NOMO-1 treated with DMSO at 0.1 percent for 48 hours (cell line): ENCODE measurements at regions not wholly inside any gene's neighbourhood (a gene's known extent, or its start where the extent isn't known, plus 50 kb on each side); places are given as distances from the start of the nearest gene placed in this dataset.

ENCODE experiments used
- DNase-seq: peaks from one replicate; lab custom pipeline; 2025; ENCODE audit not compliant: unreplicated experiment; lab: John Stamatoyannopoulos, UW

DNA sequence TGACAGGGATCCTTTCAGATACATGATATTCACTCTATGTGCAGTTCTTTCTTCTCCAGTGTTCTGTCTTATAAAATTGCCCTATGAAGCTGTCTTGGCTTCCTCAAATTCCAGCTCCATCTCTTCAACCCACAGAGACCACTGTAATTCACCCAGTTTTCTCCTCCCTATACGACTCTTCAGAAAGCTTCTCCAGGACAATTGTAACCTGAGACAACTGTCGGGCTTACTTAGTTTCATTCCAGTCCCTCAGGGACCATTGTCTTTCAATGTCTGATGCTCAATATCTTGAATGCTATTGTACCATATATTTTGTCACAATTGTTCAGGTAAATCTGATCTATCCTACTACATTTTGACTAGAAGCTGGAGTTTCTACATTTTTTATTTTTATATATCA lies 345.3 kb downstream of the RPL10L start:
- no peak for DNase-seq

DNA sequence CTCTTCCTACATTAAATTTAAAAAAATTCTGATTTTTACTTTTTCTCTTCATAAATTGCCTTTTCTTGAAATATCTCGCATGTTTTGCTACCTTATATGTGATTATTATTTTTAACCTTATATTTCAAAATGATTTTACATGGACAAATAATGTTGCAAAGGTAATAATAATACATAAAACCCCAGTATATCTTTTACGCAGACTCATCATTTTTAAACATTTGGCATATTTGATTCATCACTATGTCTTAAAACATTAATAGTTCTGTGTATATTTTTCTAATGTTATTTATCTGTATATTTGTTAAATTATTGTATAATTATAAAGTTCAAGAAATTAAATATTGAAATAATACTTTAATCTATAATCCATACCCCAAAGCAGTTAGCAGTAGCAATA lies 350.8 kb downstream of the RPL10L start:
- DNase-seq = no peak

DNA sequence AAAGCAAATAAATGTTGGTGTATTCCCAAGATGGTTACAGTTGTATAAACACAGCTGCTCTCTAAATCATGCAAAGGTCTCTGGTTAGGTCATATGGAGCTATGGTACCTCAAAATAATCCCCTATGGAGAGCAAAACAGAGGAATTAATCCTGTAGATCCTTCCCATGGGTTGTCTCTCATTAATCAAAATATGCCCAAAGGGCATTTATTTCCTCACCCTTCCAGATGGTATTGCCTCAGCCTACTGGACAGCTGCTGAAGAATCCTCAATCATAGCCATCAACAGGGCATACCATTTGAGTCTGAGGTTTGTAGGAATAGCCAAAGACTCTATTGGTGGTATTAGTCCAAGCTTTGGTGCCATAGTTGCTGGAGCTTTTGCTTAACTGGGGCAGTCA lies 360.9 kb downstream of the RPL10L start:
- no peak for DNase-seq

DNA sequence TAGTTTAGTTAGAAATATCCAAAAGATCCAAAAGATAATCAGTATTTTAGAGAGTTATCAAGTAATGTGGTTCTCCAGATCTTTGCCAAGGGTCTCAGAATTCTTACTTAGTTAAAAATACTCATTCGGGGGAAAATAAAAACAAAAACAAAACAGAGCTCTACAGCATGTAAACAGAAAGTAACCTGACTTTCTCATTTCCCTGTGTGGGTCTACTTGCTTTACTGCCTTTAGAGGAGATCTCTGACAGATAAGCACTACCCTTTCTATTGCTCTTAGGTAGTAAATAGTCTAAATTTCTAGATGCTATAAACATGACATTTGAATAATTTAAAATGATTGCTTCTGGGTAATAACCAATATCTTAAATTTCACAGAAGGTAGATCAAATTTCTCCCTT lies 371.8 kb downstream of the RPL10L start:
- DNase-seq = no peak

DNA sequence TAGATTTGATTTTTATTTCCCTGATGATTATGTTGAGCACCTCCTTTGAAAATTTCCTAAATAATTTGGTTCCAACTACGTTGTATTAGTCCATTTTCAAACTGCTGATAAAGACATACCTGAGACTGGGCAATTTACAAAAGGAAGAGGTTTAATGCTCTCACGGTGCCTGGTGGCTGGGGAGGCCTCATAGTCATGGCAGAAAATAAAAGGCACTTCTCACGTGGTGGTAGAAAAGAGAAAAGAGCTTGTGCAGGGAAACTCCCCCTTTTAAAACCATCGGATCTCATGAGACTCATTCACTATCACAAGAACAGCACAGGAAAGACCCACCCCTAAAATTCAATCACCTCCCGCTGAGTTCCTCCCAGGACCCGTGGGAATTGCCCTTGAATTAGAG lies 372.3 kb downstream of the RPL10L start:
- DNase-seq = no peak

DNA sequence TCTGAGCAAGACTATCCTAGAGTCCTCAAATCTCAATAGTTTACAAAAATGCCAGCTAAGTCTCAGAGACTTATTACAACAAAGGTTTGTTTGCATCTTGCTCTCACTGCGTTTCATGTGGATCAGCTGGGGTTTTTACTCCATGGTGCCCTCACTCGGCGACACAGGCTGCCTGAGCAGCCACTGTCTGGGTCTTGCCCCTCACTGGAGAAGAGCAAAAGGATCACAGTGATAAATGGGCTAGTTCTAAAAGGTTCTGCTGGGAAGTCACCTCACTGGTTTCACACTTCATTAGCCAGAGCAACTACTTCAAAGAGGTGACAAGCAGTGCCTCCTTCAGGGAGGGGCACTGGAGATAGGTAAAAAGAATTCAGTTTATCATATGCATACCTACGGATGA lies 392.0 kb downstream of the RPL10L start:
- no peak for DNase-seq

DNA sequence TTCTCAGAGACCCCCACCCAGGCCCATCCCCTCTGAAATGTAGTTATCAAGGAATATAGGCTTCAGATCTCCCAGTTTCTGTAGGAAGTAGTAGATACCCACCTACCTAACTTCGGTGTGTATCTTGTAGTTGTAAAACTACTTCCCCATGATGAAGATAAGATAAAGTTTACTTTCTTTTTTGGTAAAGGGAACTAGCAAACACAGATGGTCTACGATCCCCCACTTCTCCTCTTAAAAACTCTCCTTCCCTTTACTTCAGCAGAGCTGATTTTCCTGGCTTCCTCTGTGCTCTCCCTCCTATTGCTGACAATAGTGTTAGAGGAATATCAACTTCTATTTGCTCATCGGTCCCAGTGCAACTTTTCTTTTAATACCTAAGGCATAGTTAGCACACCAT lies 395.2 kb downstream of the RPL10L start:
- DNase-seq = no peak

DNA sequence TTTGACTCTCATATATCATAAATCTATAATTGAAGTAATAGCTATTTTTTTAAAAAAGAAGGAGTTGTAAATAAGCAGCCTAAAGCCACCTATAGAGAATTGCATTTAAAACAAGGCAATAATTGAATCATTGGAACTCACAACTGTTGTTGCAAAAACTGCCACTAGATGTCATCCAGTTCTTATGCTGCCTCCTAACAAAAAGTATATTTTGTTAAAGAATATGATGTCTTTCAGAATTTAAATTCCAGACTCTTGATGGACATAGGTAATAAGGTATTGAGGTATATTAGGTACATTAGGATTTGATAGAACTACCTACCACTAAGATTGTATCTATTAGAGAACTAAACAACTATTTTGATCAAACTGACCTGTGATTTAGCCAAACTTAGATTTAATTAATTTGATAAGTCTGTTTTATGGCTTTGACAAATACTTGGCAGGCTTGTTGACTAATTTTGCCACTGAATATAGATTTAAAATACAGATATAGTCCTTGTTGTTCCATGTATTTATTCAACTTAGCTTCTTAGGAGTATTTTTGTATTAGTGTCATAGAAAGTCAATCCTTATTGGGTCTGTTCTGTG lies 401.4 kb downstream of the RPL10L start:
- no peak for DNase-seq

DNA sequence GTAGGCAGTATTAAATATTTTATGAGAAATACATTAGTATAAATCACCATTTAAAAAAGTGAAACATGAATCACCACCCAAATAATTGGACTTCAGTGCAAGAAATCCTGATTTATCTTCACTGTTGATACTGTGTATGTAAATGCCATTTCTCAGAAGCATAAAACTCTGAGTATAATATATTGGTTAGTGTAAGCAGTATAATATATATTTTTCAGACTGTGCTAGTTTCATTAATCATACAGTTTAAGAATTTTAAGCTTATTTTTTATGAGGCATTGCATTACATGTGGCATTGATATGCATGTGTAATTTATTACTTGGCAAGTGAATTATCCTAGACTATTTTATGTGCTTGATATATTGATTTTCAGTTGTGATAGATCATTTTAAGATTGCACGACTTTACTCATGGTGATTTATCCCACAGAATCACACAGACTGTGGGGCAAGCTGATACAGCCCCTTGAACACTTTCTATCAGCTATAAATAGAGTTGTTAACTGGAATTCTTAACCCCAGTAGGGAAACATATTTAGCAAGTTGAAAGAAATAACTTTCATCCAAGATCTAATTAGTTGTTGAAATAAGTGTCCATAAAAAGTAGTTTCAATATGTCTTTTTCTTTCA lies 403.5 kb downstream of the RPL10L start:
- DNase-seq = no peak

DNA sequence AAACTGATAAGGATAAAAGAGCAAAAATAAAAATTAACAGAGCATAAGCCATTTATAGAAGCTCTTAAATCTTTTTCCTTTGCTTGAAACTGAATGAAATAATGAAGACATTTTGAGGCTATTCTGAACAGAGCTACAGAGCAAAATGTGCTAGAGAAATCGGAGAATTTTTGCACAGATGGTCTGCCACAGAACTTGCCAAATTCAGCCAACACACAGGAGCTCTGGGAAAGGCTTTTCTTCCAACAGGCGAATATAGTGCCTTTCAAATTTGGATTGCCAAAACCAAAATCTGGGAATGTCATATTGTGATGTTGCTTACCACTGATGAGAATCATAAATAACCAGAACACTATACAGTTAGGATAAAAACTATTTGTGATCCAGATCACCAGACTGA lies 406.3 kb downstream of the RPL10L start:
- no peak for DNase-seq

DNA sequence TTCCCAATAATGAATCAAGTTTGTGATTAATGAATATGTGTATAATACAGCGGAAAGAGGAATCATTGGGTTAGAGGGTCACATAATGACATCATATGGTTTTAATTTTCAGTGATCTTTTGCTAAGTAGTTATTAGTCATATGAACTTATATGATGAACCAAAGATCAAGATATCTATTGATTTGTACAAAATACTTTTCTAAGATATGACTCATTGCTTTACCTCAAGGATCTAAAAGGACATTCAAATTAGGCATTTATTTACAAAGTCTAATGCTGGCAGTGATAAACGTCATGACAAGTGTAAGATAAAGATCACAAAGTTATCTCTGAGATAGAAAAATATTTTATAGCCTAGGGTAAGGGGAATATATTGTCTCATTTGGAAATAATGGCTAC lies 417.8 kb downstream of the RPL10L start:
- DNase-seq = no peak

DNA sequence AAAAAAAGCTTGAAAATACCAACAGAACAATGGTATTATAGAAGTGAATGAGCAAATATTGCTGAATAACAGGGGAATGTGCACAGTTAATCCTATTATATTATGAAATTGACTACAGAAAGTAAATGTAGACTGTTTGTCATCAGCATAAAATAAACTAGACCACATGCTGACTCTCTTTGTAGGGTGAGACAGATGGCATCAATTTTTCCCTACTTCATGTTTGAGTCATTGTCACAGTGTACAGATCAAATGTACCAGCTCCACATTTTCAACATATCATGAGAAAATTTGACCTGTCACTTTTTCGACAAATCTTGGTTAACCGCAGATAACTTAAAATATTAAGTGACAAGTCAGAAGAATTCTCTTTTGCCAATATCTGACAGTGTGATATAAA lies 421.0 kb downstream of the RPL10L start:
- no peak for DNase-seq

DNA sequence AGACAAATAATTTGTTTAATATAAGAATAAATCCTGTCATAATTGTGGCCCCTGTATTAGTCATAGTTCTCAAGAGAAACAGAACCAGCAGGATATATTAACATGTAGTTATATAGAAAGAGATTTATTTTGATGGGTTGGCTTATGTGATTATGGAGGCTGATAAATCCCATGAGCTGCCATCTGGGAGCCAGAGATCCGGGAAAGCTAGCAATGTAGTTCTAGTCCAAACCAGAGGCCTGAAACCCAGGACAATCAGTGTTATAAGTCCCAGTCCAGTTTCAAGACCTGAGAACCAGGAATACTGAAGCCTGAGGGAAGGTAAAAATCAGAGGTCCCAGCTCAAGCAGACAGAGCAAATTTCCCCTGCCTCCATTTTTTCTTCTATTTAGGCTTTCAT lies 435.8 kb downstream of the RPL10L start:
- DNase-seq = no peak

DNA sequence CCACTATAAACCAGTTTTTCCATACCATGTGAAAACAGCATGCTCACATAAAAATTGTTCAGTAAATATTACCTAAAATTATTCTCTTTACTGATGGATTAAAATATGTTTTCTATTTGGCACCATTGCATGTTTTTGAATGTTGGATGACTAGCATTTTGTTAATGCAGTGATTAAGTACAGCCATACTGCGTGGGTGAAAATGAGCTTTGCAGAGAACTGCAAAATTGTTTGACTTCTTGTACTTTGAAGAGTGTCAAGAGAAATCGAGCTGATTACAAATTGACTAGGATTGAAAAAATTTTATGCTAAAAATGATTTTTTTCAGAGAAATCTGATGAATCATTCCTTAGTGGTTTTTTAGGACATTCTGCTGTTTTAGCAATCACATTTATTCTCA lies 452.9 kb downstream of the RPL10L start:
- no peak for DNase-seq

DNA sequence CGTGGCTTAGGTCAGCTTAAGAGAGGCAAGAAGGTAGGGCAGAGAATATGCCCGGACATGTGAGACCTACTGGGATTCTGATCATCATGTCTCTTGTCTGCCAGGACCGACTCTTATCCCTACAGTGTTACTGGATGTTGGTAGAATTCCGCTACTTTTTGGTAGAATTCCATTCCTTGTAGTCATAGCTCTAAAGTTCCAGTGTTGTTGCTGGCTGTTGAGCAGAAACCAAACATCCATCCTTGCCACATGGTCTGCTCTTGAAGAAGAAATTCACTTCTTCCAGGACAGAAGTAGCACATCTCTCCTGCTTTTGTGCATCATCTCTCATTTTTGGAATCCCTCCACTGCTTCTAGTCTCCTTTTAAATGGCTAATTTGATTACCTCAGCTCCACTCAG lies 453.7 kb downstream of the RPL10L start:
- no peak for DNase-seq
